GM19395 (cell line): ENCODE measurements at regions not wholly inside any gene's neighbourhood (a gene's known extent, or its start where the extent isn't known, plus 50 kb on each side); places are given as distances from the start of the nearest gene placed in this dataset.
"Not testable (repeated sequence)": the region's sequence is repeated elsewhere in the genome, so short reads cannot be mapped to it uniquely, and the experiment has no call there.

Experiments used
- ATAC-seq: cut with Tn5 transposase; IDR thresholded peaks from one replicate; pipeline ENCODE4 v1.9.1; 2021; ENCODE audit warnings: mild to moderate bottlenecking, moderate library complexity; ENCODE audit not compliant: unreplicated experiment

GRCh38 chr2:12624384-12624783 is 92.4 kb upstream of the TRIB2 start:
- no peak for ATAC-seq

- ATAC-seq, result no peak
Measured at GRCh38 chr2:12624905-12625598, 91.7 kb upstream of the TRIB2 start.

GRCh38 chr2:12628541-12628940 is 88.2 kb upstream of the TRIB2 start:
- not testable (repeated sequence) for ATAC-seq

GRCh38 chr2:12636837-12637581 is 79.7 kb upstream of the TRIB2 start:
- ATAC-seq, result no peak

GRCh38 chr2:12637754-12638153 is 79.0 kb upstream of the TRIB2 start:
- ATAC-seq, result no peak

- no peak for ATAC-seq
Measured at GRCh38 chr2:12641441-12641840, 75.3 kb upstream of the TRIB2 start.

- no peak for ATAC-seq
Measured at GRCh38 chr2:12642332-12642731, 74.4 kb upstream of the TRIB2 start.

GRCh38 chr2:12642859-12643258 is 73.9 kb upstream of the TRIB2 start:
- no peak for ATAC-seq

- ATAC-seq, result no peak
Measured at GRCh38 chr2:12649602-12650400, 66.9 kb upstream of the TRIB2 start.

GRCh38 chr2:12651641-12652040 is 65.1 kb upstream of the TRIB2 start:
- no peak for ATAC-seq

- ATAC-seq, result no peak
Measured at GRCh38 chr2:12652723-12653122, 64.0 kb upstream of the TRIB2 start.

GRCh38 chr2:12657560-12657959 is 59.2 kb upstream of the TRIB2 start:
- no peak for ATAC-seq

GRCh38 chr2:12658310-12658945 is 58.3 kb upstream of the TRIB2 start:
- ATAC-seq, result no peak

GRCh38 chr2:12661489-12661888 is 55.2 kb upstream of the TRIB2 start:
- ATAC-seq, result no peak

- ATAC-seq, result no peak
Measured at GRCh38 chr2:12663306-12664037, 53.3 kb upstream of the TRIB2 start.

GRCh38 chr2:12665334-12665733 is 51.4 kb upstream of the TRIB2 start:
- ATAC-seq, result no peak

- ATAC-seq, result no peak
Measured at GRCh38 chr2:12666445-12666844, 50.3 kb upstream of the TRIB2 start.
